Kidney glomerular epithelial cell (primary cell): ENCODE measurements at regions not wholly inside any gene's neighbourhood (a gene's known extent, or its start where the extent isn't known, plus 50 kb on each side); places are given as distances from the start of the nearest gene placed in this dataset.
"Not testable (repeated sequence)": the region's sequence is repeated elsewhere in the genome, so short reads cannot be mapped to it uniquely, and the experiment has no call there.

Experiments used
- DNase-seq: peaks from one replicate; lab custom pipeline; 2025; lab: John Stamatoyannopoulos, UW

GRCh38 chr9:94387338-94388010, 59.0 kb upstream of the NUTM2F start:
- not testable (repeated sequence) for DNase-seq

- DNase-seq = not testable (repeated sequence)
Observed at GRCh38 chr9:94388011-94388406, 59.6 kb upstream of the NUTM2F start.

GRCh38 chr9:94390425-94391098, 62.1 kb upstream of the NUTM2F start:
- not testable (repeated sequence) for DNase-seq

GRCh38 chr9:94392971-94393624, 64.7 kb upstream of the NUTM2F start:
- DNase-seq = not testable (repeated sequence)

GRCh38 chr9:94397766-94398379, 69.4 kb upstream of the NUTM2F start:
- not testable (repeated sequence) for DNase-seq

DNA sequence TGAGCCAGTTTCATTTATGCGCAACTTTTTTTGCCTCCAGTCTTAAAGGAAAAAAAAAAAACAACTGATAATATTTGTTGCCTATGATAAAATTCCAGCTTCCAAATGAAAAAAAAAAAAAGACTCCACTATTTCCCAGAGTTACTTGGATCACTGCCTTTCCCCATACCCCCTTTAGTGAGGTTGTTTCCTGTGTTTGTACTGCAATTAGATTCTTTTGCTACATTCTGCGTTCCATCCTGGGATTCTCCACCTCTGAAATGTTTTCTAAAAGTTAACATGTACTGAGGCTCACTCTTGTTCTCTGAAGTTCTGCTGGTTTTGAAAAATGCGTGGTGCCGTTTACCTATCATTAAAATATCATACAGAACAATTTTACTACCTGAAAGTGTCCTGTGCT, 72.0 kb upstream of the NUTM2F start:
- DNase-seq = not testable (repeated sequence)

- DNase-seq = not testable (repeated sequence)
Observed at GRCh38 chr9:94402795-94403194, 74.4 kb upstream of the NUTM2F start.

DNA sequence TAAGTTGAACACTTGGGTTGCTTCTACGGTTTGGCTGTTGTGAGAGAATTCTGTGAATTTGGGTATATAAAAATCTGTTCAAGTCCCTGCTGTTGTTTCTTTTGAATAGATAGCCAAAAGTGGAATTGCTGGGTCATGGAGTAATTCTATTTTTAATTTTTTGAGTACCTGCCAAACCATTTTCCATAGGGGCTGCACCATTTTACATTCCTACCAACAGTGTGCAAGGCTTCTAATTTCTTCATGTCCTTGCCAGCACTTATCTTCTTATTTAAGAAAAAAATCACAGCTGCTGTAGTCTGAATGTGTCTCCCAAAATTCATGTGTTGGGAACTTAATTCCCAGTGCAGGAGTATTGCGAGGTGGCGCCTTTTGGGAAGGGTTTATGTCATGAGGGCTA, 75.1 kb upstream of the NUTM2F start:
- DNase-seq = not testable (repeated sequence)

DNA sequence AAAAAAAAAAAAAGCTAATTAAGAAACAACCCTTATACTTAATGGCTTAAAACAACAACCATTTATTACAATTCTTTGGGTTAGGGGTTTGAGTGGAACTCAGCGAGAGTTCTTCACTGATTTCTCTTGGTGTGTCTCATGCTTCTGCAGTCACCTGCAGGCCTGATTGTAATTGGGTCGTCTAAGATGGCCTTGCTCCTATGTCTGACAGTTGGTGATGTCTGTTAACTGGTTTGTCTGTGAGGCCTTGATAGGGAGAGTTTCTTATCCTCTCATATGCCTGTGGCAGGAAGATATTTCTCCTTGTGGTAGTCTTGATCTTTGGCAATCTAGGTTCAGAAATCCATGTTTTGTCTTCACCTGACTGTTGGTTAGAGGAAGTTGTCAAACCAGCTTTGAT, 85.2 kb upstream of the NUTM2F start:
- not testable (repeated sequence) for DNase-seq

DNA sequence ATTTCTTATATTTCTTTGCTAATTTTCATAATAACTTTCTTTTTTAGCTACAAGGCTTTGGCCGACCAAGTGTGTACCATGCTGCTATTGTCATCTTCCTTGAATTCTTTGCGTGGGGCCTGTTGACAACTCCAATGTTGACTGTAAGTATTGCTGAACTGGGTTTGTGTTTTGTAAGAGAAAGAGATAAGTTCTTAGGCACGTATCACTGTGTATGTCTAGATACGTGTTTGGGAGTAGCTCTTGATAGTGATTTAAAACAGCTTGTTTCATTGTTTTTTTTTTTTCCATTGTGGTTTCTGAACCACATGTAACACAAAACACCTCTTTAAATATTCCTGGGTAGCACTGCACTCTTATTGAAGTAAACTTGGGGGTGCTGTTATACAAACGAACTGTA, 86.7 kb upstream of the NUTM2F start:
- DNase-seq = not testable (repeated sequence)

- DNase-seq = not testable (repeated sequence)
Observed at GRCh38 chr9:94420098-94420497, 91.7 kb upstream of the NUTM2F start.

DNA sequence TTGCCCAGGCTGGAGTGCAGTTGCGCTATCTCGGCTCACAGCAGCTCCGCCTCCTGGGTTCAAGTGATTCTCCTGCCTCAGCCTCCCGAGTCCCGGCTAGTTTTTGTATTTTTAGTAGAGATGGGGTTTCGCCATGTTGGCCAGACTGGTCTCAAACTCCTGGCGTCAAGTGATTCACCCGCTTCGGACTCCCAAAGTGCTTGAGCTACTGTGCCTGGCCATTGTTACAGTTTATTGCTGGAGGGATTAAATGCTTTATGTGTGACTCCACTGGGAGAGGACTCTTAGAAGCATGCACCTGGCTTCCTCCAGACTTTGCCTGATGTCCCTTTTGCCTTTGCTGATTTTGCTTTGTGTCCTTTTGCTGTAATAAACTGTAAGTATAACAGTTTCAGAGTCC, 93.5 kb upstream of the NUTM2F start:
- DNase-seq = not testable (repeated sequence)

DNA sequence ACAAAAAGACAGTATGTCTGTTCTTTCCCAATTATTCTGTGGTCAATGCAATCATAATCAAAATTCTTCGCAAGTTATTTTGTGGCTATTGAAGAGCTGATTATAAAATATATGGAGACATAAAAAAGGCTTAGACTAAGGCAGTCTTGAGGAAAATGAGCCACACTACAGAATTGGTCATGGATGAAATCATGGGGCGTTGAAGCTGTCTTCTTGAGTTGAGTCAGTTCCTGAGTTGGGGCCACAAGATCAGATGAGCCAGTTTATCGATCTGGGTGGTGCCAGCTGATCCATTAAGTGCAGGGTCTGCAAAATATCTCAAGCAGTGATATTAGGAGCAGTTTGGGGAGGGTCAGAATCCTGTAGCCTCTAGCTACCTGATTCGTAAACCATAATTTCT, 96.9 kb upstream of the NUTM2F start:
- not testable (repeated sequence) for DNase-seq

GRCh38 chr9:94437128-94437527, 108.7 kb upstream of the NUTM2F start:
- DNase-seq = not testable (repeated sequence)

GRCh38 chr9:94438336-94438735, 109.9 kb upstream of the NUTM2F start:
- DNase-seq = not testable (repeated sequence)

GRCh38 chr9:94441146-94441545, 112.7 kb upstream of the NUTM2F start:
- DNase-seq = not testable (repeated sequence)

GRCh38 chr9:94441796-94442195, 113.1 kb upstream of the PCAT7 start:
- no peak for DNase-seq

GRCh38 chr9:94443032-94443722, 111.7 kb upstream of the PCAT7 start:
- peak; percentile 63 for DNase-seq

DNA sequence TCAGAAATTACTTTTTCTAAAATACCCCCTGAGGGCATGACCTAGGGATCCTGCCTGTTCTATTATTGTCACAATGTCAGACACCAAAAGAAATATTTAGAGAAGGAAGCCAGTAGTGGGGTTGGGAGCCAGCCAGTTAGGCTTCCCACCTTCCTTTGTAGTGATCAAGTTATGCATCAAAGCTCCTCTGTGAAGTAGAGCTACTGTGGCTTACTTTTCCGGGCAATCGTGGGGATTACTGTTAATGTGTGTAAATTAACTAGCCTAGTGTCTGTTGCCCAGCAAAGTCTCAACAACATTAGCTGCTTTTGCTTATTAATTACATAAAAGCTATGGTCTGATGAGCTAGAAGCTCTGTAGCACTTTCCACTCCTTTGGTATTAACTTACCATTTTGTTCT, 109.0 kb upstream of the PCAT7 start:
- DNase-seq = peak; percentile 5

DNA sequence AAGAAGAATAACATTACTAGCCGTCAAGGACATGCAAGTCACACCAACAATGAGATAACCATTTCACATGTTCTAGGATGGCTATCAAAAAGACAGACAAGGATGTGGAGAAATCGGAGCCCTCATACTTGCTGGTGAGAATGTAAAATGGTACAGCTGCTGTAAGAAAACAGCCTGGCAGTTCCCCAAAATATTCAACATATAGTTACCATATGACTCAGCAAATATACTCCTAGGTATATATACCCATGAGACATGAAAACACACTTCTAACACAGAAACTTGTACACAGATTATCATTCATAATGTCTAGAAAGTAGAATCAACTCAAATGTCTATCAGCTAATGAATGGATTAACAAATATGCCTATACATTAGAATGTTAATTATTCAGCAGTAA, 105.4 kb upstream of the PCAT7 start:
- DNase-seq = no peak

- no peak for DNase-seq
Observed at GRCh38 chr9:94464790-94465189, 90.1 kb upstream of the PCAT7 start.

- not testable (repeated sequence) for DNase-seq
Observed at GRCh38 chr9:94472063-94472462, 82.8 kb upstream of the PCAT7 start.
